ENCODE measurements at regions not wholly inside any gene's neighbourhood (a gene's known extent, or its start where the extent isn't known, plus 50 kb on each side); places are given as distances from the start of the nearest gene placed in this dataset.

GRCh38 chr5:8943301-8943700 is 602.6 kb downstream of the SEMA5A start:
- H3K9ac ChIP-seq (replicated peaks; ENCODE audit: extremely low read depth, insufficient read depth, low read length), result no peak overlapping the region
- BruUV-seq (replicated peaks), result no TSS peak
- intact Hi-C loops (cut with micrococcal nuclease), result no loop called here
- no peak overlapping the region for H3K4me2 ChIP-seq (ENCODE audit: insufficient read depth, low read length)
- no peak overlapping the region for H3K27ac ChIP-seq (ENCODE audit: insufficient read depth, low read depth, low read length)
- H3K4me3 ChIP-seq (replicated peaks in 1 of 3; ENCODE audit: insufficient read depth in 1 of 3, low read depth in 1 of 3, low read length in 3 of 3), result no peak overlapping the region
- DNase-seq (ENCODE audit: low read depth, low spot score), result no peak
- no peaks in the 10 kb centered on the region for H3K36me3 ChIP-seq (ENCODE audit: control insufficient read depth in 2 of 2, extremely low read depth in 1 of 2, insufficient read depth in 2 of 2, low read length in 2 of 2)
- POLR2A ChIA-PET, result no interaction called here
- H3K9me1 ChIP-seq (replicated peaks; ENCODE audit: control insufficient read depth, extremely low read depth, insufficient read depth, low read length), result no peaks in the 10 kb centered on the region
- H3K79me2 ChIP-seq (ENCODE audit: control insufficient read depth, insufficient read depth, low read length), result no peaks in the 10 kb centered on the region
- no peaks in the 10 kb centered on the region for H3K4me1 ChIP-seq (ENCODE audit: control insufficient read depth, extremely low read depth, insufficient read depth, low read length)
- CTCF ChIA-PET, result no interaction called here
- no peaks in the 10 kb centered on the region for H4K20me1 ChIP-seq (replicated peaks; ENCODE audit: control insufficient read depth, extremely low read depth, insufficient read depth, low read length)
- FAIRE-seq, result no peak
- TF ChIP-seq POLR2A (IDR thresholded peaks at IDR 0.05; ENCODE audit: low read depth, low read length), result no peak
- no peaks in the 10 kb centered on the region for H3K27me3 ChIP-seq (ENCODE audit: control insufficient read depth in 2 of 2, insufficient read depth in 2 of 2, low read length in 2 of 2)
- H3K9me3 ChIP-seq (replicated peaks; ENCODE audit: control insufficient read depth, insufficient read depth, low read length), result no peaks in the 10 kb centered on the region
- dilution Hi-C loops (cut with MboI; ENCODE audit: extremely low pct_ligation_motif_present, low sequenced_read_pairs), result no loop called here
- no peak overlapping the region for H2AFZ ChIP-seq (ENCODE audit: low read depth, low read length)

GRCh38 chr5:8944005-8944404 is 601.9 kb downstream of the SEMA5A start:
- dilution Hi-C loops (cut with MboI; ENCODE audit: extremely low pct_ligation_motif_present, low sequenced_read_pairs) (no loop called here), intact Hi-C loops (cut with micrococcal nuclease) (no loop called here)
- H3K79me2 ChIP-seq (ENCODE audit: control insufficient read depth, insufficient read depth, low read length), result no peaks in the 10 kb centered on the region
- no peaks in the 10 kb centered on the region for H3K9me1 ChIP-seq (replicated peaks; ENCODE audit: control insufficient read depth, extremely low read depth, insufficient read depth, low read length)
- DNase-seq (ENCODE audit: low read depth, low spot score), result no peak
- BruUV-seq (replicated peaks), result no TSS peak
- H3K4me3 ChIP-seq (replicated peaks in 1 of 3; ENCODE audit: insufficient read depth in 1 of 3, low read depth in 1 of 3, low read length in 3 of 3), result no peak overlapping the region
- H3K9me3 ChIP-seq (replicated peaks; ENCODE audit: control insufficient read depth, insufficient read depth, low read length), result no peaks in the 10 kb centered on the region
- no peaks in the 10 kb centered on the region for H3K27me3 ChIP-seq (ENCODE audit: control insufficient read depth in 2 of 2, insufficient read depth in 2 of 2, low read length in 2 of 2)
- TF ChIP-seq POLR2AphosphoS5 (IDR thresholded peaks at IDR 0.05; ENCODE audit: insufficient read depth, low read depth, low read length), result no peak
- peak; percentile 51 for TF ChIP-seq FOS (IDR thresholded peaks at IDR 0.05; ENCODE audit: borderline replicate concordance, insufficient read depth, low read length)
- H3K9ac ChIP-seq (replicated peaks; ENCODE audit: extremely low read depth, insufficient read depth, low read length), result no peak overlapping the region
- H3K36me3 ChIP-seq (ENCODE audit: control insufficient read depth in 2 of 2, extremely low read depth in 1 of 2, insufficient read depth in 2 of 2, low read length in 2 of 2), result no peaks in the 10 kb centered on the region
- no peak overlapping the region for H3K27ac ChIP-seq (ENCODE audit: insufficient read depth, low read depth, low read length)
- no peaks in the 10 kb centered on the region for H4K20me1 ChIP-seq (replicated peaks; ENCODE audit: control insufficient read depth, extremely low read depth, insufficient read depth, low read length)
- CTCF ChIA-PET, result no interaction called here
- FAIRE-seq, result no peak
- no peaks in the 10 kb centered on the region for H3K4me1 ChIP-seq (ENCODE audit: control insufficient read depth, extremely low read depth, insufficient read depth, low read length)
- H2AFZ ChIP-seq (ENCODE audit: low read depth, low read length), result no peak overlapping the region
- H3K4me2 ChIP-seq (ENCODE audit: insufficient read depth, low read length), result no peak overlapping the region
- POLR2A ChIA-PET, result no interaction called here

Measured in endothelial cell of umbilical vein (primary cell).